GM08714 (cell line): ENCODE measurements at regions not wholly inside any gene's neighbourhood (a gene's known extent, or its start where the extent isn't known, plus 50 kb on each side); places are given as distances from the start of the nearest gene placed in this dataset.
"Not testable (repeated sequence)": the region's sequence is repeated elsewhere in the genome, so short reads cannot be mapped to it uniquely, and the experiment has no call there.

Experiments
- H3K4me3 ChIP-seq: fragments of 200-500 bp; sonication (Bioruptor generic); 2 replicates; pipeline ENCODE4 v1.5.1; 2014; ENCODE audit warnings: mild to moderate bottlenecking, low read length, inconsistent platforms
- ZNF274 ChIP-seq: IDR thresholded peaks from 2 replicates; pipeline ENCODE4 v1.6.1; 2012; ENCODE audit warnings: mild to moderate bottlenecking, low read depth, low read length

- H3K4me3 ChIP-seq = no peak overlapping the region
- TF ChIP-seq ZNF274 = no peak
These were observed 705.4 kb downstream of the RFPL4B start for GRCh38 chr6:113052506-113052905.

- no peak overlapping the region for H3K4me3 ChIP-seq
- no peak for TF ChIP-seq ZNF274
These were observed 707.9 kb downstream of the RFPL4B start for GRCh38 chr6:113055061-113055460.

- TF ChIP-seq ZNF274 = no peak
- H3K4me3 ChIP-seq = no peak overlapping the region
These were observed 708.9 kb downstream of the RFPL4B start for GRCh38 chr6:113055998-113056397.

DNA sequence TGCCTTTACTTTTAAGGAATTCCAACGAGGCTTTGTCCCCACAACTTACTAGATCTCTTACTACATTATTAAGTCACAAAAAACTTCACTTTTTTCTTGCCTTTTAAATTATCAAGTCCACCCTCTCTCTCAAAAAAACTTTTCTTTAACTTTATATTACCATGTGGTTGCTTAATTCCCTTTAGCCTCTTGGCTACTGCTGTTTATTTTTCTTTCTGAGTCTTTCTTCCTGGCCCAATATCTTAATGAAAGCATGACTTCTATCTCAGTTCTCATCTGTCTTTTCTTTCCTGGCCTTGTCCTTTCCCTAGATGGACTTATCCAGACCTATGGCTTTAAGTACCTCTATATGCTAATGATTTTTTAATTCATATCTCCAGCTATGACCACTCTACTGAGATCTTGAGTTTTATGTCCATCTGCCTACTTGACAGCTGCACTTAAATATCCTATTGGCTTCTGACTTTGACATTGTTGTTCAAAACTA lies 710.5 kb downstream of the RFPL4B start:
- TF ChIP-seq ZNF274 = no peak
- no peak overlapping the region for H3K4me3 ChIP-seq

GRCh38 chr6:113060664-113061063 lies 713.5 kb downstream of the RFPL4B start:
- no peak for TF ChIP-seq ZNF274
- H3K4me3 ChIP-seq = no peak overlapping the region

- H3K4me3 ChIP-seq = no peak overlapping the region
- TF ChIP-seq ZNF274 = no peak
These were observed 718.5 kb downstream of the RFPL4B start for GRCh38 chr6:113065611-113066010.

DNA sequence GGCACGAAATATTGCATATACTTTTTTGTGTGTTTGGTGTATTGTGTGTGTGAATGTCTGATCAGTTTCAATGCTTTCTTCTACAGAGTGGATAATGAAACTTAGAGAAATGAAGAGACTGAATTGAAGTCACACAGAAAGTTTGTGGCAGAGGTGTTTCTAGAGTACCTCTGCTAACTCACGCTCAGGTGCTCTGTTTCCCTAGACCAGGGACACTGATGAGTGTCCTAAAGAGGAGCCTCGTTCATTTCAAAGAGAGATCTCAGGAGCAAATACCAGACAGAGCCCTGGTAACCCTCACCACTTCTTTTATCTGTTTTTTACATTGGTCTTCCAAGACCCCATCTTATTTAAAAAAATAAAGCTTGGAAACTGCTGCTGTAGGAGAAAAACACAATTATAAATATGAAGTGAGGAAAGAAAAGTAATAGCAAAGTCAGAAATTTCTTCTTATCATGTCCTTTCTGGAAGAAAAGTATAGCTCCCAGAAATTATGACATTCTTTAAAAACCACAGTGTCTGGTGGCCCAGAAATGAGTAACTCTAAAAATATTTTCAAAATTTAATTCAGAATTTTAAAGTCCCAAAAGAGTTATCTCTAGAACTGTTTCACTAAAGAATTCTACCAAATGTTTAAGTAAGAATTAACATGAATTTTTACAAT lies 720.6 kb downstream of the RFPL4B start:
- TF ChIP-seq ZNF274 = no peak
- no peak overlapping the region for H3K4me3 ChIP-seq

GRCh38 chr6:113068570-113068969 lies 721.4 kb downstream of the RFPL4B start:
- no peak overlapping the region for H3K4me3 ChIP-seq
- no peak for TF ChIP-seq ZNF274

DNA sequence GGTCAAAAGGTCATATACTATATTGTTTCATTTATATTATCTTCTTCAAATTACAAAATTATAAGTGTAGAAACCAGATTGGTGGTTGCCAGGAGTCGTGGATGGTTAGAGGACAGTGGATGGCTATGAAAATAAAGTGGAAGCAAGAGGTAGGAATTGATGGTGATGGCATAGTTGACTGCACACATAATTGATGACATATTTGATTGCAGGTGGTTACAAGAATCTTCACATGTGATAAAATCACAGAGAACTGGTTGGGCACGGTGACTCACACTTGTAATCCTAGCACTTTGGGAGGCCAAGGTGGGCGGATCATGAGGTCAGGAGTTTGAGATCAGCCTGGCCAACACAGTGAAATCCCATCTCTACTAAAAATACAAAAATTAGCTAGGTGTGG lies 723.6 kb downstream of the RFPL4B start:
- not testable (repeated sequence) for H3K4me3 ChIP-seq

DNA sequence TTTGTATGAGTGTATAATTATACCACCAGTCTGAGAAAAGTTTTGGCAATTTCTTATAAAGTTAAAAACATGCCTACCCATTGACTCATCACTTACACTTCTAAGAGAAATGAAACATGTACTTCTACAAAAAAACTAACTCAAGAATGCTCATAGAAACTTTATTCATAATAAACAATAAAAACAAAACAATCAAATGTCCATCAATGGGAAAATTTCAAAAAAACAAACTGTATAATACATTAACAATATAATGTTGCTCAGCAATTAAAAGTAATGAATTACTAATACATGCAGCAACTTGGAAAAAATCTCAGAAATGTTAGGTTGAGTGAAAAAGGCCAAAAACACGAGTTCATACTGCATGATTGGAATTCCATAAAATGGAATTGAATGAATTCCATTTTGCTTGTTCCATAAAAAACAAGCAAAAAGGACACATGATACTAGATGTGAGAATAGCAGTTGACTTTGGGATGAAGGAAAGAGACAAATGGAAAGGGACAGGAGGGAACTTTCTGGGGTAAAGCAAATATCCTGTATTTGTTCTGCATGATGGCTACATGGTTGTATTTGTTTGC lies 726.6 kb downstream of the RFPL4B start:
- no peak overlapping the region for H3K4me3 ChIP-seq
- no peak for TF ChIP-seq ZNF274

DNA sequence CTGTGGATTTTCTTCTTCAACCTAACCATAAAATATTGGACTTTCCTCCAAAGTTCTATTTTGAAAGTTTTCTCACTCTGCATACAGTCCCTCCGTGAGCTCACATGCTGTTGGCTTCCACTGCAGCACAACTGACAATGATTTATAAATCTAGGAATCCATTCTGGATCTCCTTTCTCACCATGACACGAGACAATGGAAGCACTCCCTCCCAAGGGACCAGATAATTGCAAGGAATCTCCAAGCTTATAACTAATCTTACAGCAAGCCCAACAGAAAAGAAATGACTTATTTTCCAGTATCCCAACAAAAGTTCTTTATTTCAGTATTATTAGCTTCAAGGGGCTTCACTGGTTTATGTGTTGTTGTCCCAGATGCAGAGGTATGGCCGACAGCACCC lies 729.0 kb downstream of the RFPL4B start:
- TF ChIP-seq ZNF274 = no peak
- H3K4me3 ChIP-seq = no peak overlapping the region

DNA sequence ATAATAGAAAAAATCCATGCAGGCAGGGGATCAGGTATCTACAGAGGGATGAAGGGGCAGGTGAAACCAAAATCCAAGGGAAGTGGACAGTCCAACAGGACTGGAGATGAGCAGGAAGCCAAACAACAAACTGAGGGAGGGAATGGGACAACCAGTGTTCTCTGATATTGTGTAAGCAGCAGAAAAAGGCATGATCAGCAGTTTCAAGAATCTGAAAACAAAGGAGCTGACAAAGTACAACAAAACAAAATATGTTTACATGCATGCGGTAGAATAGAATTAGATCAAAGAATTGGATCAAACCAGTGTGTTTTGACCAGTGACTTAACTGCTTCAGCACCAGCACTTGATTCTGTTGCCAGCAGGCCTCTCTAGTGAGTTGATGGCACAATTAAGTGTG lies 729.7 kb downstream of the RFPL4B start:
- TF ChIP-seq ZNF274 = no peak
- no peak overlapping the region for H3K4me3 ChIP-seq

DNA sequence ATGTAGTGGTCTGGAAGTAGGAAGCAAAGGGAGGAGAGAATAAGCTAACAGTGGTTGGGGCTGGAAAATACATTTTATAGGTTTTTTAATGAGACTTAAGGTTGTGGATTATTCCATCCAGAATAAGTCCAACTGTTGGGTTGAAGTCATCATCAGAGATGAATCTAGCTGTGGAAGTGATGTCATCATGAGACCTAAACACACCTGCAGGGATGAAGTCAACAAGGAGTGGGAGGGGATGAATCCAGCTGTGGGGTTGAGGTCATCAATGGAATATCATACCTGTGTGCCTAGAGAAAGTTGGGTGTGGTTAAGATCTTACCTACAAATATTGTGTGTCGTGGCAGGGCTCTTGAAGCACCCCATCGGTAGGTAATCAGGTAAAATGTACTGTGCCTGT lies 730.7 kb downstream of the RFPL4B start:
- H3K4me3 ChIP-seq = no peak overlapping the region
- TF ChIP-seq ZNF274 = no peak

DNA sequence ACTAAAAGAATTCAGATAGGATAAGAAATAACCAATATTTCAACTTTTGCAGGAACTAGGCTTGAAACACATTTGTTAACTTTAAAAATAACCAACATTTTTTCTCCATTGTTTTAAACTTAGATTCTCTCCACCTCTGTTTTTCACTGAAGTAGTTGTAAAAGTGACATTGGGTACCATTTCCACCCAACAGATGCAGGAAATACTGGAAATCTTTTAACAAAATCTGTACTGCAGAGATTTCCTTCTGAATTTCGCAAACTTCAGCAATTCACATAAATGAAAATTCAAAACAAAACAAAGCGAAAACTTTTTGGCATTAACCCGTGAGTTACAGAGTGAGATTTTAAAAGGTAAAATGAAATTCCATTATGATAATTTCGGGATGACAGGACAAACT lies 731.7 kb downstream of the RFPL4B start:
- no peak overlapping the region for H3K4me3 ChIP-seq
- TF ChIP-seq ZNF274 = no peak

DNA sequence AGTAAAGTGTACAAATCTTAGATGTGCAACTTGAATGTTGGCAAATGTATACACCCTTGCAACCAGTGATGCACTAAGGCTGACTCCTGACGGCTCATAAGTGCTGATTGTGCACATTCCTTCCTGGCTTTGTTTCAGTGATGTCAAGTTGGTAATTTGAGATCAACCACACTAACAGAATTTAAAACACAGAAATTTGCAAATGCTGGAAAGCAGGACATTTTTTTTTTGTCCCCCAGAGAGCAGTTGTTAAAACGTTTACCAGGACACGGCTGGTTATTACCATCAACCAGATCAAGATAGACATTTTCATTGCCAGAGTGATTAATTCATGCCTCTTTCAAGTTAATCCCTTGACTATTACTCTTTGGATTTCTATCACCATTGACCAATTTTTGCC lies 735.6 kb downstream of the RFPL4B start:
- TF ChIP-seq ZNF274 = no peak
- no peak overlapping the region for H3K4me3 ChIP-seq

DNA sequence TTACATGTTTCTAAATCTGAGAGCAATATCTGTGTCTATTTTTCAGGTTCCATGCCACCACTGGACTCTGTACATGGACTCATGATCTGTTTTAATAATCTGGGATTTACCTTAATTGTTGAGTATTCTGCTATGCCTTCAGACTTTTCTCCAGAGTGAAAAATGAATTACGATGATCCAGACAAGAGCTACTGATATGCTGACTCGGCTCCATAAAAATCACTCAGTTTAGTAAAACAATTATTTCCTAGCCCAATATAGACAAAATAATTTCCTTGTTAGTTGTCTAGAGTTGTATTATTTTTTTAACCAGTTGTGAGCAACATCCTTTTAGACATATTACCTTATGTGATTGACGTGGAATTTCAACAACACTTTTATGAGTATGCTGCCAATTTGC lies 736.8 kb downstream of the RFPL4B start:
- no peak overlapping the region for H3K4me3 ChIP-seq
- TF ChIP-seq ZNF274 = no peak
